Endothelial cell of umbilical vein (primary cell): ENCODE measurements at regions not wholly inside any gene's neighbourhood (a gene's known extent, or its start where the extent isn't known, plus 50 kb on each side); places are given as distances from the start of the nearest gene placed in this dataset.

Experiments
- BruUV-seq: library from RNA; stranded (reverse); fragments of 400-500 nt; replicated peaks from 2 replicates; lab custom pipeline; 2021; lab: Mats Ljungman, UMichigan
- CTCF ChIA-PET: fragments of 300-600, 350-600 bp; sonication (Branson Sonifier 250); formaldehyde crosslinking; loops from one replicate; lab custom pipeline; 2021; ENCODE audit warnings: antibody characterized with exemption, inconsistent platforms; lab: Charles Lee
- POLR2A ChIA-PET: fragments of 300-600, 350-600 bp; sonication (Branson Sonifier 250); formaldehyde crosslinking; loops from one replicate; lab custom pipeline; 2021; ENCODE audit warnings: antibody characterized with exemption, inconsistent platforms; lab: Charles Lee
- DNase-seq: peaks from one replicate; pipeline ENCODE4 v3.0.0-alpha.2; 2011; ENCODE audit warnings: low read depth, low spot score
- FAIRE-seq: peaks from 2 replicates; lab custom pipeline; 2011; peaks lifted over from hg19 to GRCh38; lab: Jason Lieb, UNC
- H2AFZ ChIP-seq: 2 replicates; pipeline ENCODE4 v1.6.0; 2012; ENCODE audit warnings: low read depth, low read length, control low read depth, inconsistent platforms
- H3K27ac ChIP-seq: 2 replicates; pipeline ENCODE4 v1.5.1; 2011; ENCODE audit warnings: low read depth, mild to moderate bottlenecking, control low read depth, low read length, moderate library complexity; ENCODE audit not compliant: insufficient read depth
- H3K27me3 ChIP-seq, 2 experiments: 2 replicates each; pipeline versions ENCODE4 v1.6.0 to v1.6.1; 2011; ENCODE audit warnings: low read length in 2 of 2, mixed read lengths in 1 of 2; ENCODE audit not compliant: control insufficient read depth in 2 of 2, insufficient read depth in 2 of 2
- H3K36me3 ChIP-seq, 2 experiments: 2 replicates in 1 of 2; 3 replicates in 1 of 2; pipeline ENCODE4 v1.5.1; 2011; ENCODE audit warnings: low read length in 2 of 2, mild to moderate bottlenecking in 1 of 2, moderate library complexity in 1 of 2; ENCODE audit not compliant: control insufficient read depth in 2 of 2, insufficient read depth in 2 of 2; ENCODE audit errors: extremely low read depth in 1 of 2
- H3K4me1 ChIP-seq: 3 replicates; pipeline ENCODE4 v1.5.1; 2011; ENCODE audit warnings: mild to moderate bottlenecking, low read length; ENCODE audit not compliant: control insufficient read depth, insufficient read depth; ENCODE audit errors: extremely low read depth
- H3K4me2 ChIP-seq: 2 replicates; pipeline ENCODE4 v1.6.1; 2011; ENCODE audit warnings: low read length, control low read depth, mixed read lengths; ENCODE audit not compliant: insufficient read depth
- H3K4me3 ChIP-seq, 3 experiments: fragments of 200-600 bp in 1 of 3; sonication (generic), shearing (Covaris generic) in 1 of 3; replicated peaks in 1 of 3; 2 replicates each; pipeline ENCODE4 v1.5.1; 2011 to 2016; ENCODE audit warnings: control low read depth in 3 of 3, low read length in 3 of 3, mild to moderate bottlenecking in 2 of 3, inconsistent platforms in 1 of 3, low read depth in 1 of 3, moderate library complexity in 1 of 3; ENCODE audit not compliant: insufficient read depth in 1 of 3
- H3K79me2 ChIP-seq: 2 replicates; pipeline ENCODE4 v1.6.0; 2012; ENCODE audit warnings: low read length, inconsistent platforms; ENCODE audit not compliant: control insufficient read depth, insufficient read depth
- H3K9ac ChIP-seq: replicated peaks from 2 replicates; pipeline ENCODE3; 2011; ENCODE audit warnings: low read length, control low read depth; ENCODE audit not compliant: insufficient read depth; ENCODE audit errors: extremely low read depth
- H3K9me1 ChIP-seq: replicated peaks from 3 replicates; pipeline ENCODE4 v1.6.0; 2011; ENCODE audit warnings: mild to moderate bottlenecking, low read length; ENCODE audit not compliant: control insufficient read depth, insufficient read depth; ENCODE audit errors: extremely low read depth
- H3K9me3 ChIP-seq: replicated peaks from 2 replicates; pipeline ENCODE4 v1.5.1; 2012; ENCODE audit warnings: low read length, inconsistent platforms; ENCODE audit not compliant: control insufficient read depth, insufficient read depth
- H4K20me1 ChIP-seq: replicated peaks from 2 replicates; pipeline ENCODE3; 2011; ENCODE audit warnings: mild to moderate bottlenecking, low read length; ENCODE audit not compliant: control insufficient read depth, insufficient read depth; ENCODE audit errors: extremely low read depth
- EZH2 ChIP-seq: IDR thresholded peaks from 2 replicates; pipeline ENCODE4 v1.6.1; 2012; ENCODE audit warnings: borderline replicate concordance, low read depth, mild to moderate bottlenecking, moderate library complexity, low read length, inconsistent platforms; ENCODE audit not compliant: severe bottlenecking
- FOS ChIP-seq: IDR thresholded peaks from 2 replicates; pipeline ENCODE4 v1.6.1; 2011; ENCODE audit warnings: mild to moderate bottlenecking, low read length, moderate library complexity, borderline replicate concordance; ENCODE audit not compliant: insufficient read depth
- GATA2 ChIP-seq: IDR thresholded peaks from 2 replicates; pipeline ENCODE4 v1.7.0; 2011; ENCODE audit warnings: low read depth, mild to moderate bottlenecking, moderate library complexity, mixed read lengths, low read length; ENCODE audit not compliant: insufficient read length, insufficient read depth
- JUN ChIP-seq: IDR thresholded peaks from 2 replicates; pipeline ENCODE4 v1.6.1; 2011; ENCODE audit warnings: borderline replicate concordance, low read depth; ENCODE audit not compliant: insufficient read length, insufficient read depth
- MYC ChIP-seq: IDR thresholded peaks from one replicate; pipeline ENCODE4 v1.6.1; 2011; ENCODE audit warnings: mild to moderate bottlenecking, low read depth, low read length
- POLR2A ChIP-seq: IDR thresholded peaks from 2 replicates; pipeline ENCODE4 v1.6.1; 2012; ENCODE audit warnings: low read depth, mild to moderate bottlenecking, control low read depth, low read length
- POLR2AphosphoS5 ChIP-seq: IDR thresholded peaks from 2 replicates; pipeline ENCODE4 v1.6.1; 2012; ENCODE audit warnings: low read depth, mild to moderate bottlenecking, control low read depth, low read length, moderate library complexity; ENCODE audit not compliant: insufficient read depth
- dilution Hi-C: fragments of 300-500 bp; cut with MboI; formaldehyde crosslinking; loops from one replicate; pipeline ENCODE4 v1.15.0; 2019; ENCODE audit warnings: low sequenced_read_pairs; ENCODE audit not compliant: extremely low pct_ligation_motif_present
- intact Hi-C: fragments of 100-400 bp; cut with micrococcal nuclease; formaldehyde crosslinking; loops from one replicate; pipeline ENCODE4 v1.10.0; 2022
- TF ChIP-seq, protein P1 (sequence below), 2 donors: IDR thresholded peaks; 1 replicate in 1 of 2; 2 replicates in 1 of 2; pipeline ENCODE4 v1.5.1; 2011; ENCODE audit warnings: low read length in 2 of 2, mild to moderate bottlenecking in 2 of 2, moderate library complexity in 2 of 2, control low read depth in 1 of 2, inconsistent platforms in 1 of 2, low read depth in 1 of 2; ENCODE audit not compliant: insufficient read depth in 1 of 2; ENCODE audit errors: extremely low read depth in 1 of 2
- TF ChIP-seq, protein P2 (sequence below): IDR thresholded peaks from 2 replicates; pipeline ENCODE4 v1.6.1; 2011; ENCODE audit not compliant: insufficient read depth, insufficient read length

DNA sequence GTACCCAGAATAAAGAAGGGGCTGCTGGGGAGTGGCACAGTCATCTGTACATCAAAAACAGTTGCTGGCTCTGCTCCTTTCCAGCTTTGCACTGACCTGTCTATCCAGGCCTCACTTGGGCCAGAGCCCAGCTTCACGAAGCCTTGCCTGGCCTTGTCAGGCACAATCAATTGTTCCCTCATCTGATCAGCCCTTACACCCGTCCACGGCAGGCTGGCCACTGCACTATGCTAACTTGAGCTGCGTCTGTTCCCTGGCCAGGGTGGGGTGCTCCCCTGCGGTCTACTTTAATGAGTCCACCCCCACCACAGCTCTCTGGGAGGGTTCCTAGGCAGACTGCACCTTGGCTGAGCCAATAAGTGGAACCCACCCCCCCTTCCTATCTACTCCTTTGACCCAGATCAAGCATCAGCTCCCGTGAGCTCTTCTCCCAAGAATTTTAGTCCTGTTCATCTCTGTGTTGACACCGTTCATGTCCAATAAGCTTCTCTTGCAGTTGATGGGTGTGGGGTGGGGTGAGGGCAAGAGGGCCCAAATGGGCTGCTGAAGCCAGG is 74.3 kb upstream of the MLN start:
- no peaks in the 10 kb centered on the region for H3K36me3 ChIP-seq
- TF ChIP-seq GATA2 (no peak), MYC (no peak), JUN (no peak), EZH2 (no peak), POLR2AphosphoS5 (no peak), FOS (no peak), POLR2A (no peak)
- TF ChIP-seq, protein P1, sequence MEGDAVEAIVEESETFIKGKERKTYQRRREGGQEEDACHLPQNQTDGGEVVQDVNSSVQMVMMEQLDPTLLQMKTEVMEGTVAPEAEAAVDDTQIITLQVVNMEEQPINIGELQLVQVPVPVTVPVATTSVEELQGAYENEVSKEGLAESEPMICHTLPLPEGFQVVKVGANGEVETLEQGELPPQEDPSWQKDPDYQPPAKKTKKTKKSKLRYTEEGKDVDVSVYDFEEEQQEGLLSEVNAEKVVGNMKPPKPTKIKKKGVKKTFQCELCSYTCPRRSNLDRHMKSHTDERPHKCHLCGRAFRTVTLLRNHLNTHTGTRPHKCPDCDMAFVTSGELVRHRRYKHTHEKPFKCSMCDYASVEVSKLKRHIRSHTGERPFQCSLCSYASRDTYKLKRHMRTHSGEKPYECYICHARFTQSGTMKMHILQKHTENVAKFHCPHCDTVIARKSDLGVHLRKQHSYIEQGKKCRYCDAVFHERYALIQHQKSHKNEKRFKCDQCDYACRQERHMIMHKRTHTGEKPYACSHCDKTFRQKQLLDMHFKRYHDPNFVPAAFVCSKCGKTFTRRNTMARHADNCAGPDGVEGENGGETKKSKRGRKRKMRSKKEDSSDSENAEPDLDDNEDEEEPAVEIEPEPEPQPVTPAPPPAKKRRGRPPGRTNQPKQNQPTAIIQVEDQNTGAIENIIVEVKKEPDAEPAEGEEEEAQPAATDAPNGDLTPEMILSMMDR (IDR thresholded peaks at IDR 0.05; ENCODE audit: extremely low read depth in 1 of 2, insufficient read depth in 1 of 2, low read depth in 1 of 2, low read length in 2 of 2) = no peak
- TF ChIP-seq, protein P2, sequence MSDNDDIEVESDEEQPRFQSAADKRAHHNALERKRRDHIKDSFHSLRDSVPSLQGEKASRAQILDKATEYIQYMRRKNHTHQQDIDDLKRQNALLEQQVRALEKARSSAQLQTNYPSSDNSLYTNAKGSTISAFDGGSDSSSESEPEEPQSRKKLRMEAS = no peak
- H3K9ac ChIP-seq = no peak overlapping the region
- POLR2A ChIA-PET = no interaction called here
- no peaks in the 10 kb centered on the region for H3K9me1 ChIP-seq
- H2AFZ ChIP-seq = no peak overlapping the region
- FAIRE-seq = no peak
- peaks cover 3 to 4% of the 10 kb centered on the region in 2 experiments for H3K27me3 ChIP-seq
- no peaks in the 10 kb centered on the region for H4K20me1 ChIP-seq
- H3K27ac ChIP-seq = no peak overlapping the region
- H3K4me1 ChIP-seq = no peaks in the 10 kb centered on the region
- no peak for DNase-seq
- H3K9me3 ChIP-seq = no peaks in the 10 kb centered on the region
- CTCF ChIA-PET = interaction anchor here (0.7 to 2.1 kb wide), 5 partner anchors 9 to 177 kb away, joined by 3 to 9 read pairs (median 4); partner anchors contain the start of gene UQCC2
- H3K4me2 ChIP-seq = no peak overlapping the region
- BruUV-seq = no TSS peak
- H3K4me3 ChIP-seq = no peak overlapping the region
- dilution Hi-C loops = no loop called here
- intact Hi-C loops = no loop called here
- H3K79me2 ChIP-seq = no peaks in the 10 kb centered on the region
